HK-2 (cell line): ENCODE measurements at regions not wholly inside any gene's neighbourhood (a gene's known extent, or its start where the extent isn't known, plus 50 kb on each side); places are given as distances from the start of the nearest gene placed in this dataset.

Experiments used
- DNase-seq: peaks from one replicate; pipeline ENCODE4 v3.0.0-alpha.2; 2018; ENCODE audit not compliant: unreplicated experiment

- DNase-seq, result no peak
These were observed 681.8 kb downstream of the TYW1 start for GRCh38 chr7:67678419-67678818.

GRCh38 chr7:67683628-67684027, 687.0 kb downstream of the TYW1 start:
- no peak for DNase-seq

GRCh38 chr7:67690700-67691099, 694.1 kb downstream of the TYW1 start:
- no peak for DNase-seq

GRCh38 chr7:67692425-67692824, 695.8 kb downstream of the TYW1 start:
- DNase-seq, result no peak

GRCh38 chr7:67696124-67696523, 699.5 kb downstream of the TYW1 start:
- DNase-seq, result no peak

- DNase-seq, result no peak
These were observed 700.2 kb downstream of the TYW1 start for GRCh38 chr7:67696878-67697277.

- no peak for DNase-seq
These were observed 701.7 kb downstream of the TYW1 start for GRCh38 chr7:67698354-67698753.

GRCh38 chr7:67705850-67706249, 709.2 kb downstream of the TYW1 start:
- no peak for DNase-seq

GRCh38 chr7:67711706-67712105, 715.1 kb downstream of the TYW1 start:
- no peak for DNase-seq

- DNase-seq, result no peak
These were observed 716.9 kb downstream of the TYW1 start for GRCh38 chr7:67713451-67714056.

GRCh38 chr7:67716729-67717128, 720.1 kb downstream of the TYW1 start:
- DNase-seq, result no peak

- no peak for DNase-seq
These were observed 727.0 kb downstream of the TYW1 start for GRCh38 chr7:67723591-67723990.

GRCh38 chr7:67724435-67724834, 727.8 kb downstream of the TYW1 start:
- no peak for DNase-seq

- DNase-seq, result no peak
These were observed 728.3 kb downstream of the TYW1 start for GRCh38 chr7:67724955-67725354.

GRCh38 chr7:67725423-67725822, 728.8 kb downstream of the TYW1 start:
- no peak for DNase-seq

- no peak for DNase-seq
These were observed 733.1 kb downstream of the TYW1 start for GRCh38 chr7:67729771-67730170.

GRCh38 chr7:67731704-67732103, 735.1 kb downstream of the TYW1 start:
- no peak for DNase-seq

GRCh38 chr7:67732898-67733297, 736.3 kb downstream of the TYW1 start:
- DNase-seq, result no peak

GRCh38 chr7:67738145-67738544, 741.5 kb downstream of the TYW1 start:
- DNase-seq, result no peak

GRCh38 chr7:67738958-67739357, 742.3 kb downstream of the TYW1 start:
- DNase-seq, result no peak

- no peak for DNase-seq
These were observed 746.9 kb downstream of the TYW1 start for GRCh38 chr7:67743501-67743900.

- no peak for DNase-seq
These were observed 755.6 kb downstream of the TYW1 start for GRCh38 chr7:67752227-67752626.

- no peak for DNase-seq
These were observed 757.3 kb downstream of the TYW1 start for GRCh38 chr7:67753891-67754290.

- no peak for DNase-seq
These were observed 758.0 kb downstream of the TYW1 start for GRCh38 chr7:67754651-67755050.
